Esophagus squamous epithelium (tissue), 5 donors: ENCODE measurements at regions not wholly inside any gene's neighbourhood (a gene's known extent, or its start where the extent isn't known, plus 50 kb on each side); places are given as distances from the start of the nearest gene placed in this dataset.

Experiments
- DNase-seq: peaks from one replicate; lab custom pipeline; 2025; lab: John Stamatoyannopoulos, UW
- H3K27ac ChIP-seq, 4 donors: fragments of 200-600 bp; sonication (generic); one replicate each; pipeline ENCODE4 v1.5.1; 2016 to 2019; ENCODE audit warnings: mild to moderate bottlenecking in 1 of 4
- H3K27me3 ChIP-seq, 4 donors: fragments of 200-600 bp; sonication (generic); 1 replicate in 3 of 4; 2 replicates in 1 of 4; pipeline versions ENCODE4 v1.5.1 to v1.6.0; 2017 to 2021; ENCODE audit warnings: antibody characterized with exemption in 1 of 4
- H3K36me3 ChIP-seq, 3 donors: fragments of 200-600 bp; sonication (generic); one replicate each; pipeline ENCODE4 v1.5.1; 2016 to 2019
- H3K4me1 ChIP-seq, 3 donors: fragments of 200-600 bp; sonication (generic); one replicate each; pipeline ENCODE4 v1.5.1; 2017 to 2019
- H3K4me3 ChIP-seq, 4 donors: fragments of 200-600 bp; sonication (generic); 1 replicate in 3 of 4; 2 replicates in 1 of 4; pipeline ENCODE4 v1.5.1; 2016 to 2019; ENCODE audit warnings: mild to moderate bottlenecking in 2 of 4, moderate library complexity in 1 of 4
- H3K9me3 ChIP-seq, 3 donors: fragments of 200-600 bp; sonication (generic); one replicate each; pipeline ENCODE4 v1.5.1; 2016 to 2019
- CTCF ChIP-seq, 6 experiments: fragments of 450-650 bp in 4 of 6; fragments of 200-600 bp in 2 of 6; sonication (generic) in 2 of 6; IDR thresholded peaks; one replicate each; pipeline ENCODE4 v1.5.1; 2016 to 2019; ENCODE audit warnings: antibody characterized with exemption in 6 of 6, mild to moderate bottlenecking in 4 of 6, moderate library complexity in 4 of 6
- POLR2A ChIP-seq, 4 donors: fragments of 450-650 bp; IDR thresholded peaks; one replicate each; pipeline ENCODE4 v1.6.1; 2017; ENCODE audit warnings: antibody characterized with exemption in 4 of 4, mild to moderate bottlenecking in 4 of 4, moderate library complexity in 3 of 4
- WGBS, 2 donors: methylation state at CpG; one replicate each; pipeline ENCODE4 v1.1.5; 2018; 5-methylcytosine and 5-hydroxymethylcytosine counted together
- intact Hi-C: fragments of 100-400 bp; cut with DNase I; formaldehyde crosslinking; loops from one replicate; pipeline ENCODE4 v1.15.0; 2022
- donor health status: DM: yes; HTN: yes; CAD: no.

GRCh38 chr1:90405726-90406125 is 311.4 kb downstream of the BARHL2 start:
- 64 to 70% methylated on average over 4 of the region's 4 CpGs for WGBS, 2 donors

GRCh38 chr1:90402893-90403849 is 313.9 kb downstream of the BARHL2 start:
- Histone ChIP-seq H3K4me3 (no peak overlapping the region), H3K9me3 (no peaks in the 10 kb centered on the region), H3K27ac (no peak overlapping the region), H3K27me3 (no peaks in the 10 kb centered on the region), H3K4me1 (peaks cover 0 to 9% (median 0%) of the 10 kb centered on the region in 3 donors), H3K36me3 (no peaks in the 10 kb centered on the region)
- 52 to 54% methylated on average over 5 of the region's 5 CpGs for WGBS, 2 donors
- TF ChIP-seq CTCF (IDR thresholded peaks at IDR 0.05), result no peak
- intact Hi-C loops, result no loop called here
- no peak for DNase-seq

More at GRCh38 chr1:90405726-90406125, 311.4 kb downstream of the BARHL2 start:
- peaks cover 0 to 9% (median 0%) of the 10 kb centered on the region in 3 donors for H3K4me1 ChIP-seq
- no peak overlapping the region for H3K4me3 ChIP-seq
- no peaks in the 10 kb centered on the region for H3K36me3 ChIP-seq
- DNase-seq, result no peak
- no peaks in the 10 kb centered on the region for H3K9me3 ChIP-seq
- H3K27me3 ChIP-seq, result no peaks in the 10 kb centered on the region
- H3K27ac ChIP-seq, result no peak overlapping the region
- intact Hi-C loops, result no loop called here
- TF ChIP-seq CTCF (IDR thresholded peaks at IDR 0.05), result no peak
- TF ChIP-seq POLR2A (IDR thresholded peaks at IDR 0.05), result no peak

- peaks cover 0 to 9% (median 0%) of the 10 kb centered on the region in 3 donors for H3K4me1 ChIP-seq
- TF ChIP-seq CTCF (IDR thresholded peaks at IDR 0.05), result no peak
- TF ChIP-seq POLR2A (IDR thresholded peaks at IDR 0.05), result no peak
- DNase-seq, result no peak
- no peak overlapping the region for H3K27ac ChIP-seq
- no peak overlapping the region for H3K4me3 ChIP-seq
- intact Hi-C loops, result no loop called here
- WGBS, 2 donors, result 35 to 44% methylated on average over 2 of the region's 2 CpGs
- H3K9me3 ChIP-seq, result no peaks in the 10 kb centered on the region
- no peaks in the 10 kb centered on the region for H3K27me3 ChIP-seq
- no peaks in the 10 kb centered on the region for H3K36me3 ChIP-seq
Measured at GRCh38 chr1:90400131-90400530, 317.0 kb downstream of the BARHL2 start.

- no peaks in the 10 kb centered on the region for H3K36me3 ChIP-seq
- no peaks in the 10 kb centered on the region for H3K4me1 ChIP-seq
- intact Hi-C loops, result no loop called here
- no peaks in the 10 kb centered on the region for H3K9me3 ChIP-seq
- no peak overlapping the region for H3K27ac ChIP-seq
- 83 to 86% methylated on average over 3 of the region's 3 CpGs for whole genome bisulfite sequencing, 2 donors
- no peak for TF ChIP-seq POLR2A (IDR thresholded peaks at IDR 0.05)
- no peak for TF ChIP-seq CTCF (IDR thresholded peaks at IDR 0.05)
- no peak overlapping the region for H3K4me3 ChIP-seq
- DNase-seq, result no peak
- no peaks in the 10 kb centered on the region for H3K27me3 ChIP-seq
Measured at GRCh38 chr1:90396917-90397316, 320.2 kb downstream of the BARHL2 start.

GRCh38 chr1:90394247-90394646 is 322.9 kb downstream of the BARHL2 start:
- Histone ChIP-seq H3K27me3 (no peaks in the 10 kb centered on the region), H3K36me3 (no peaks in the 10 kb centered on the region), H3K4me3 (no peak overlapping the region), H3K9me3 (no peaks in the 10 kb centered on the region), H3K27ac (no peak overlapping the region), H3K4me1 (no peaks in the 10 kb centered on the region)
- DNase-seq, result no peak
- TF ChIP-seq POLR2A (IDR thresholded peaks at IDR 0.05), result no peak
- TF ChIP-seq CTCF (IDR thresholded peaks at IDR 0.05), result no peak
- WGBS, 2 donors, result 68 to 79% methylated on average over 2 of the region's 2 CpGs
- intact Hi-C loops, result no loop called here
